ENCODE measurements at regions not wholly inside any gene's neighbourhood (a gene's known extent, or its start where the extent isn't known, plus 50 kb on each side); places are given as distances from the start of the nearest gene placed in this dataset.

- TF ChIP-seq CTCF (conservative IDR thresholded peaks at IDR 0.05) = no peak
- TF ChIP-seq EZH2 (IDR thresholded peaks at IDR 0.05; ENCODE audit: low read depth) = no peak
Measured at GRCh38 chr2:151085181-151085611, 176.5 kb downstream of the RBM43 start.

Measured in PC-9 (cell line).